Choroid plexus epithelial cell (primary cell): ENCODE measurements at regions not wholly inside any gene's neighbourhood (a gene's known extent, or its start where the extent isn't known, plus 50 kb on each side); places are given as distances from the start of the nearest gene placed in this dataset.

Source experiments
- DNase-seq: peaks from one replicate; pipeline ENCODE4 v3.0.0-alpha.2; 2010; ENCODE audit warnings: low read depth
- H3K4me3 ChIP-seq: 2 replicates; pipeline ENCODE4 v1.5.1; 2011; ENCODE audit warnings: low read depth, mild to moderate bottlenecking, control low read depth, low read length, moderate library complexity
- TF ChIP-seq, protein P1 (sequence below): conservative IDR thresholded peaks from 2 replicates; pipeline ENCODE4 v1.5.1; 2011; ENCODE audit warnings: low read depth, mild to moderate bottlenecking, control low read depth, inconsistent platforms, low read length, moderate library complexity

DNA sequence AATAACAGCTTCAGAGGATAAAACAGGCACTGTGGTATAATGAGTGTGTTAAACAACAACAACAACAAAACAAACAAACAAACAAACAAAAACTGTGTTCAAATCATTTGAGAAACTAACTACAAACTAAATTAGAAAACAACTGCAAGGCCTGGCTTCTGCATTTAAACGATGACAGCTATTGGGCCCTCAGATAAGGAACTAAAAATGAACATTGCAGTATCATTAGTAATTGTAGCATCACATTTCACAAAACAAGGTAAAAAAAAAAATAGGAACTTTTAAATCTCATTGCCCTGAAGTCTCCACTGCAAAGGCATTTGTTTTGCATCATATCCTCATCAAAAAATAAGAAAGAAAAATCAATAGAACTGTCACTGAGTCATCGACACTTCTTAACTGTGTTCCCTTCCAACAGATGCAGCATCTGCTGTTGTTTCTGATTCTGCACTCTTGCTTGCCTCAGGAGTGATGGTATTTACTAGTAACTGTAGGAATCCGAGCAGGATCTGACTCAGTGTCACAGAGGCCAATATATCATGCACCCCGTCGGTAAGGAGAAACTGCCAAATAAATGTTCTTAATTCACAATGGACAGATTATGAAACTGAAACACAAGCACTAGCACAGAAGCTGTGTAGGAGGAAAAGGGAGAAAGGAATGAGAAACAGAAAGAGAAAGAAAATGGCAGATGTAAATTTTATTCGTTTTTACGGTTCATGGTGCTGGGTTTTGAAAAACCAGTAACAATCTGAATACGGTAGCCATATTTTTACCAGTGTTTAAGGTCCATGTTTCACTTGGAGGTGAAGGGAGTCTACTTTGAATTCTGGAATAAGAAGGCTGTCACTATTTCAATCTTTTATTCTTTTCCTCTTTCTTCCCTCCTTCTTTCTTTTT, 365.7 kb upstream of the EPHA7 start:
- peak; percentile 98 for DNase-seq
- peak overlapping the region; percentile 22 for H3K4me3 ChIP-seq
- TF ChIP-seq, protein P1, sequence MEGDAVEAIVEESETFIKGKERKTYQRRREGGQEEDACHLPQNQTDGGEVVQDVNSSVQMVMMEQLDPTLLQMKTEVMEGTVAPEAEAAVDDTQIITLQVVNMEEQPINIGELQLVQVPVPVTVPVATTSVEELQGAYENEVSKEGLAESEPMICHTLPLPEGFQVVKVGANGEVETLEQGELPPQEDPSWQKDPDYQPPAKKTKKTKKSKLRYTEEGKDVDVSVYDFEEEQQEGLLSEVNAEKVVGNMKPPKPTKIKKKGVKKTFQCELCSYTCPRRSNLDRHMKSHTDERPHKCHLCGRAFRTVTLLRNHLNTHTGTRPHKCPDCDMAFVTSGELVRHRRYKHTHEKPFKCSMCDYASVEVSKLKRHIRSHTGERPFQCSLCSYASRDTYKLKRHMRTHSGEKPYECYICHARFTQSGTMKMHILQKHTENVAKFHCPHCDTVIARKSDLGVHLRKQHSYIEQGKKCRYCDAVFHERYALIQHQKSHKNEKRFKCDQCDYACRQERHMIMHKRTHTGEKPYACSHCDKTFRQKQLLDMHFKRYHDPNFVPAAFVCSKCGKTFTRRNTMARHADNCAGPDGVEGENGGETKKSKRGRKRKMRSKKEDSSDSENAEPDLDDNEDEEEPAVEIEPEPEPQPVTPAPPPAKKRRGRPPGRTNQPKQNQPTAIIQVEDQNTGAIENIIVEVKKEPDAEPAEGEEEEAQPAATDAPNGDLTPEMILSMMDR: no peak

DNA sequence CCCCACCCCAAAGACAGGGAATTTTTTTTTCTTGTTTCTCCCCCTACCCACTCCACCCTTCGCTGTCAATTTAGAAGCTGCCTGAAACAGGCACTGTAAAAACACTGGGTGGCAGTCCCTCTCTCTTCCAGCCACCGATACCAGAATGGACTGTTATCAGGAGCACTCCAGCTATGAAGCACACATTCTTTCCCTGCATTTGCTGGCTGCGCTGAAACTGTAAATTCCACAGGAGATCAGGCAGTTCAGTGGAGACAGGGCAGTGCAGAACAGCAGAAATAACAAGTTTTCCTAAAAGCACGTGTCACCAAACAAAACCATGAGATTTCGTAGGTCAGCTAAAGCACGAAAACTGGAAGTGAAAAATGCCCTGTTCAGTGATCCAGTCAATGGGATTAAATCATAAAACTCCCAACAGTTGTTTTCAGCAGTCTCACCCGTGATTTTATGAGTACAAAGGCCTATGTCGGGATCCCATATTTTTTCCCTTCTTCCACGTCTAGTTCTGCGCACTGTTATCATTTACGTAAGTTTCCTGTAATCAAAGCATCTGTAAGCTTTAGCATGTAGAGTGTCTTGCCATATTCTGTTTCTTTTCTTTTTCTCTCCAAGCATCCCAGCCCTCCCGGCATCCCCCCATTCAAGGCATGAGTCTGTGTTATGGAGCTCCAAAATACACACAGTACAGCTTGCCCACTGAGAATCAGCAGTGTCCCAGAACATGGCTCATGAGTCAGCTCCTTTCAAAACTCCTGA, 359.9 kb upstream of the EPHA7 start:
- TF ChIP-seq, protein P1: peak; percentile 64
- DNase-seq: peak; percentile 92
- peak overlapping the region; percentile 6 for H3K4me3 ChIP-seq

DNA sequence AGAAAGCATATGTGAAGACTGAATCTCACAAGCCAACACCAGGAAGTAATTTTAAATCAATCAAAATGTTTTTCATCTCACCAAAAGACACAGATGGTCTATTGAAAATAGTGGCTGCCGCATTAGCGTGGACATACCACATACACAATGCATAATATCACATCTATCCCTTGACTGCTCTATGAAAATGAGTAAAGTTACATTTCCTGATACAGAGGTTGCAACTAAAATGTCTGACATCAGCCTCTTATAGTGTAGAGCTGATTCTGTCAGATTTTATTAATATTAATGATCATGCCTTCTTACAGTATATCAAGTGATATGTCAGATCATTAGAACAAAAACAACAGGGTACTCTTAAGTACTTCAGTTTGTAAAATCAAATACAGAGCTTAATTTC, 339.8 kb upstream of the EPHA7 start:
- TF ChIP-seq, protein P1: no peak
- no peak for DNase-seq
- no peak overlapping the region for H3K4me3 ChIP-seq

DNA sequence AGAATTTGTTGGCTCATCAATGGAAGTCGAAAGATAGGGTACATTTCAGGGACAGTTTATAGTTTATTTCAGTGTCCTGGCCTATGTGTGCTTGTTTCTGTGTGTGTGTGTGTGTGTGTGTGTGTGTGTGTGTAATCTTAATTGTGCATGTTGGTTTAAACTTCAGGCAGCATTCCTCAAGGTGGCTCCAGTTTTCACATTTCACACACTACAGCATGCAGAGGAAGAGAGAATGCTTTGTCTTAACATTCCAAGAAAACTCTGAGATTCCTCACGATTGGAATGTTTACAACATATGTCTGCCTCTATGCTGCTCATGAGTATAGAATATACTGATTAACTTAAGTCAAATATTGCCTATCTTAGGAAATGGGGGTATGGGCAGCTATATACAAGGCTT, 332.6 kb upstream of the EPHA7 start:
- TF ChIP-seq, protein P1: no peak
- peak; percentile 42 for DNase-seq
- no peak overlapping the region for H3K4me3 ChIP-seq

DNA sequence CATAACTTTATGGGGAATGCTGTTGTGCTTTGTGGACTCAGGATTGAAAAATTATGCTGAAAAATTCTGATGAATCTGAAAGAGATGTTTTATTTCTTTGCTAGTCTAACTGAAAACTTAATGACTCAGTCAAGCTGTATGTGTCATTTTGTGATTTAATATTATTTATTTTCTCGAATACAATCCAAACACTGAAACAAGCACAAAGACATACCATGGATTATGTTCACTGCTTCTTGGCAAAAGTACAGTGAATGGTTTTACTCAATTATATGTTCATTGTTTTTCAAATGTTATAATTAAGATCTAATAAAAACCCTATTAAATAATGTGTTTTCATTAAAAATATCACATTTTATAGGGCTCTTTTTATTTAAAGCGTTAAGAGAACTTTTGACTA, 330.6 kb upstream of the EPHA7 start:
- no peak overlapping the region for H3K4me3 ChIP-seq
- TF ChIP-seq, protein P1: no peak
- DNase-seq: no peak

DNA sequence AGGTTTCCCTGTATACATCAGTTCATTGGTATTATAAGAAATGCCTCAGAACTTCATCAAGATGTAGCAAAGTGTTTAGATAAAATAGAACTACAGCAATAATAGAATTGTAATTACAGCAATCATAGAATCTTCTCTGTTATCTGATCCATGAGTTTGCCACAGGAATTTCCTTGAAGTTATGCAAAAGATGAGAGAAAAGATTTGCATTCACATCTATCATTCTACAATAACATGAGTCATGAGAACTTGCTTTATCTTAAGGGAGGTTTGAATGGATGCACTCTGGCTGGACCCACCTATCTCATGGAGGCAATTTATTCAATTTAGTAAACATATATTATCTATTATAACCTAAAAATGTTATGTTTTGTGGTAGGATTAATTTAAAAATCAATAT, 329.8 kb upstream of the EPHA7 start:
- no peak overlapping the region for H3K4me3 ChIP-seq
- TF ChIP-seq, protein P1: no peak
- peak; percentile 47 for DNase-seq
